ENCODE measurements at regions not wholly inside any gene's neighbourhood (a gene's known extent, or its start where the extent isn't known, plus 50 kb on each side); places are given as distances from the start of the nearest gene placed in this dataset.

DNA sequence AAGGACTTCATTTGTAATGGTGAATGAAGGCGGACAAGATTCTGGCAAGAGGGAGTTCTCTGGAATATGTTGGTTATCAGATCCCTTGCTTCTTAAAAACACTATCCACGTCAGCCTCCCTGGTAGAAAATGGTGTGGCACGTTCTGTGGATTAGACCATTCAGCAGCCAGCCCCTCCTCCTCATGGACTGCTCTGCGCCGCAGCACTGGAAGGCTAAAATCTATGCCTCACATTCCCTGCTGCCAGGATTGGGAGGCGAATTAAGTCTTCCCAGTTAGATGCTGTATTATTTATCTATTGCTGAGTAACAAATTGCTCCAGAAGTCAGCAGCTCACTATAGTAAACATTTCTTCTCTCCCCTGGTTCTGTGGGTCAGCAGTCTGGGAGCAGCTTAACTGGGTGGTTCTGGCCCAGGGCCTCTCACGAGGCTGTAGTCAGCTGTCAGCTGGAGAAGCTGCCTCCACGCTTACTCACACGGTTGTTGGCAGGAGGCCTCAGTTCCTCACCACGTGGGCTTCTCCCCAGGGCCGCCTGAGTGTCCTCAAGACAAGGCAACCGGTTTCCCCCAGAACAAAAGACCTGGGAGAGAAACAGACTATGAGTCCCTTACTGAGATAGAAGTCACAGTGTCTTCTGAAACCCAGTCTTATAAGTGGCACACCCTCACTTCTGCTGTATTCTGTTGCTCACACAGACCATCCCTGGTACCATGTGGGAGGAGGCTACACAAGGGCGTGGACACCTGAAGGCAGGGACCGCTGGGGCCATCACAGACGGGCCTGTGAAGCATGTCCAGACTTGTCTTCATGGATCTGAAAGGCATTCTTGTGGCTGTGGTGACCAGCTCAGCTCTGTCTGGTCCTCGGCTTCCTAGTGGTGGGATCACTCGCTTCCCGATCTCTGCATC, 101.0 kb downstream of the NRN1 start:
- Histone ChIP-seq H3K9me3 (no peaks in the 10 kb centered on the region), H3K36me3 (ENCODE audit: low read depth) (no peaks in the 10 kb centered on the region), H3K4me3 (no peak overlapping the region), H3K4me1 (ENCODE audit: low read depth) (no peaks in the 10 kb centered on the region)
- ATAC-seq (peak; percentile 74), DNase-seq (peak; percentile 51 to 71 (median 53))
- TF ChIP-seq, protein P1, sequence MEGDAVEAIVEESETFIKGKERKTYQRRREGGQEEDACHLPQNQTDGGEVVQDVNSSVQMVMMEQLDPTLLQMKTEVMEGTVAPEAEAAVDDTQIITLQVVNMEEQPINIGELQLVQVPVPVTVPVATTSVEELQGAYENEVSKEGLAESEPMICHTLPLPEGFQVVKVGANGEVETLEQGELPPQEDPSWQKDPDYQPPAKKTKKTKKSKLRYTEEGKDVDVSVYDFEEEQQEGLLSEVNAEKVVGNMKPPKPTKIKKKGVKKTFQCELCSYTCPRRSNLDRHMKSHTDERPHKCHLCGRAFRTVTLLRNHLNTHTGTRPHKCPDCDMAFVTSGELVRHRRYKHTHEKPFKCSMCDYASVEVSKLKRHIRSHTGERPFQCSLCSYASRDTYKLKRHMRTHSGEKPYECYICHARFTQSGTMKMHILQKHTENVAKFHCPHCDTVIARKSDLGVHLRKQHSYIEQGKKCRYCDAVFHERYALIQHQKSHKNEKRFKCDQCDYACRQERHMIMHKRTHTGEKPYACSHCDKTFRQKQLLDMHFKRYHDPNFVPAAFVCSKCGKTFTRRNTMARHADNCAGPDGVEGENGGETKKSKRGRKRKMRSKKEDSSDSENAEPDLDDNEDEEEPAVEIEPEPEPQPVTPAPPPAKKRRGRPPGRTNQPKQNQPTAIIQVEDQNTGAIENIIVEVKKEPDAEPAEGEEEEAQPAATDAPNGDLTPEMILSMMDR (IDR thresholded peaks at IDR 0.05): no peak
- intact Hi-C loops (cut with DNase I, micrococcal nuclease): no loop called here

- TF ChIP-seq, protein P1 (IDR thresholded peaks at IDR 0.05): no peak
- Histone ChIP-seq H3K9me3 (no peaks in the 10 kb centered on the region), H3K4me3 (no peak overlapping the region), H3K36me3 (ENCODE audit: low read depth) (no peaks in the 10 kb centered on the region), H3K4me1 (ENCODE audit: low read depth) (no peaks in the 10 kb centered on the region)
- ATAC-seq: no peak
- no peak for DNase-seq
- intact Hi-C loops (cut with DNase I, micrococcal nuclease): no loop called here
These were observed 102.2 kb downstream of the NRN1 start for GRCh38 chr6:5904532-5904931.

DNA sequence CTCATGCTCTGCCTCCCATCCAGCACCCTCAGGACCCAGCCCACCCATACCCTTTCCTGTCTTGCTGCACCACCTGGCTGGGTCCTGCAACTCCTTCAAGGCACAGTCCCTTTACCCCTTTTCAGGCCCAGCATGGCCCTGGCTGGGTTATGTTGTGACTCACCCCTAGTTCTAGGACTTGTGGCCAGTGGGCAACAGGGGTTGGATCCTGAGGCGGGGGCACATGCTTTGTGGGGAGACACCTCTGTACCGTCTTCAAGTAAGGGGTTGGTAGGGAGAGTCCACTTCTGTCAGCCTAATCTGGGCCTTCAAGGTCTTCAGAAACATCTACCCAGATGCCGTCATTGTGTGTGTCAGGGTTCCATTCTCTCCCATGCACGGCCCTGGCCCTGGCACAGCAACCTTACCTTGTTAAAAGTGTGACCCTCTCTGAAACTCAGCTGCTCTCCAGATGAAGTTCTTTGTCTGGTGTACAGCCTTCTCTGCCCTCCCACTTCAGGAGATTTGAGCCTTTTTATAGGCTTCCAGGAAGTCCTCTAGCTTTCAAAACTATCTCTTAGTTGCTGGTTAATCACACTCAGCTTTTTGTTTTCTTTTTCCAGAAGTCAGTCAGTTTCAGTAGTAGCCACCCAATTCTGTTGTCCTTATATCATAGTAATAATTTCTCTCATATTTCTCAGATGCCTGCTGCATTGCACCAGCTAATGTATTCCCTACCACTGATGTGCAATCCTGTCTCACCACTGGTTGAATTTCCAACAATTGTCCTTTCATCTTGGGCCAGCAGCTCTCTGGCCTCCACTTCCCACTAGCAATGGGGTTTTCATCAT, 107.3 kb downstream of the NRN1 start:
- Histone ChIP-seq H3K36me3 (ENCODE audit: low read depth) (no peaks in the 10 kb centered on the region), H3K4me3 (no peak overlapping the region), H3K4me1 (ENCODE audit: low read depth) (no peaks in the 10 kb centered on the region), H3K9me3 (no peaks in the 10 kb centered on the region)
- ATAC-seq: no peak
- TF ChIP-seq, protein P1 (IDR thresholded peaks at IDR 0.05): no peak
- intact Hi-C loops (cut with DNase I, micrococcal nuclease): no loop called here
- DNase-seq: no peak

GRCh38 chr6:5898563-5898962, 108.2 kb downstream of the NRN1 start:
- DNase-seq (no peak), ATAC-seq (no peak)
- no peaks in the 10 kb centered on the region for H3K9me3 ChIP-seq
- TF ChIP-seq, protein P1 (IDR thresholded peaks at IDR 0.05): no peak
- intact Hi-C loops (cut with DNase I, micrococcal nuclease): no loop called here
- no peaks in the 10 kb centered on the region for H3K4me1 ChIP-seq (ENCODE audit: low read depth)
- no peak overlapping the region for H3K4me3 ChIP-seq
- no peaks in the 10 kb centered on the region for H3K36me3 ChIP-seq (ENCODE audit: low read depth)

- ATAC-seq (no peak), DNase-seq (no peak)
- Histone ChIP-seq H3K4me3 (no peak overlapping the region), H3K4me1 (ENCODE audit: low read depth) (no peaks in the 10 kb centered on the region), H3K9me3 (no peaks in the 10 kb centered on the region), H3K36me3 (ENCODE audit: low read depth) (no peaks in the 10 kb centered on the region)
- TF ChIP-seq, protein P1 (IDR thresholded peaks at IDR 0.05): no peak
- intact Hi-C loops (cut with DNase I, micrococcal nuclease): no loop called here
These were observed 108.6 kb downstream of the NRN1 start for GRCh38 chr6:5898102-5898501.

Data from mucosa of descending colon (tissue), 3 donors.